Endothelial cell of umbilical vein (primary cell): ENCODE measurements at regions not wholly inside any gene's neighbourhood (a gene's known extent, or its start where the extent isn't known, plus 50 kb on each side); places are given as distances from the start of the nearest gene placed in this dataset.

Experiments
- CTCF ChIP-seq, 2 donors: IDR thresholded peaks; 1 replicate in 1 of 2; 2 replicates in 1 of 2; pipeline ENCODE4 v1.5.1; 2011; ENCODE audit warnings: low read length in 2 of 2, mild to moderate bottlenecking in 2 of 2, moderate library complexity in 2 of 2, control low read depth in 1 of 2, inconsistent platforms in 1 of 2, low read depth in 1 of 2; ENCODE audit not compliant: insufficient read depth in 1 of 2; ENCODE audit errors: extremely low read depth in 1 of 2
- EZH2 ChIP-seq: IDR thresholded peaks from 2 replicates; pipeline ENCODE4 v1.6.1; 2012; ENCODE audit warnings: borderline replicate concordance, low read depth, mild to moderate bottlenecking, moderate library complexity, low read length, inconsistent platforms; ENCODE audit not compliant: severe bottlenecking
- MYC ChIP-seq: IDR thresholded peaks from one replicate; pipeline ENCODE4 v1.6.1; 2011; ENCODE audit warnings: mild to moderate bottlenecking, low read depth, low read length
- POLR2A ChIP-seq: IDR thresholded peaks from 2 replicates; pipeline ENCODE4 v1.6.1; 2012; ENCODE audit warnings: low read depth, mild to moderate bottlenecking, control low read depth, low read length
- TF ChIP-seq, protein P1 (sequence below): IDR thresholded peaks from 2 replicates; pipeline ENCODE4 v1.6.1; 2011; ENCODE audit not compliant: insufficient read depth, insufficient read length

- no peak for TF ChIP-seq EZH2
- TF ChIP-seq POLR2A: no peak
- TF ChIP-seq MYC: no peak
- TF ChIP-seq, protein P1, sequence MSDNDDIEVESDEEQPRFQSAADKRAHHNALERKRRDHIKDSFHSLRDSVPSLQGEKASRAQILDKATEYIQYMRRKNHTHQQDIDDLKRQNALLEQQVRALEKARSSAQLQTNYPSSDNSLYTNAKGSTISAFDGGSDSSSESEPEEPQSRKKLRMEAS: no peak
- TF ChIP-seq CTCF (IDR thresholded peaks at IDR 0.05; ENCODE audit: extremely low read depth in 1 of 2, insufficient read depth in 1 of 2, low read depth in 1 of 2, low read length in 2 of 2): no peak
These were observed 79.9 kb downstream of the PHLDA1 start for GRCh38 chr12:75951399-75952278.
